GM12891 (cell line): ENCODE measurements at regions not wholly inside any gene's neighbourhood (a gene's known extent, or its start where the extent isn't known, plus 50 kb on each side); places are given as distances from the start of the nearest gene placed in this dataset.

ENCODE experiments used
- POLR2AphosphoS5 ChIP-seq: IDR thresholded peaks from 2 replicates; pipeline ENCODE4 v1.6.1; 2011; ENCODE audit warnings: low read depth, low read length, control low read depth
- SPI1 ChIP-seq: IDR thresholded peaks from 2 replicates; pipeline ENCODE4 v1.6.1; 2011; ENCODE audit warnings: low read depth, low read length, control low read depth

- TF ChIP-seq SPI1 (no peak), POLR2AphosphoS5 (no peak)
These were observed 236.4 kb downstream of the CAAP1 start for GRCh38 chr9:26656003-26656870.
